Thyroid gland (tissue), 4 donors: ENCODE measurements at regions not wholly inside any gene's neighbourhood (a gene's known extent, or its start where the extent isn't known, plus 50 kb on each side); places are given as distances from the start of the nearest gene placed in this dataset.

Experiments
- DNase-seq, 2 donors: peaks; one replicate each; pipeline ENCODE4 v3.0.0-alpha.2; 2019
- H3K27ac ChIP-seq, 3 donors: fragments of 200-600 bp; sonication (generic); 1 replicate in 2 of 3; 2 replicates in 1 of 3; pipeline ENCODE4 v1.5.1; 2016 to 2019; ENCODE audit warnings: mild to moderate bottlenecking in 1 of 3, moderate library complexity in 1 of 3
- H3K27me3 ChIP-seq: fragments of 200-600 bp; sonication (generic); one replicate; pipeline ENCODE4 v1.5.1; 2019
- H3K36me3 ChIP-seq, 2 donors: fragments of 200-600 bp; sonication (generic); one replicate each; pipeline ENCODE4 v1.5.1; 2016 to 2019
- H3K4me1 ChIP-seq, 2 donors: fragments of 200-600 bp; sonication (generic); one replicate each; pipeline ENCODE4 v1.5.1; 2017 to 2019
- H3K4me3 ChIP-seq, 3 donors: fragments of 200-600 bp; sonication (generic); replicated peaks in 1 of 3; 1 replicate in 2 of 3; 2 replicates in 1 of 3; pipeline ENCODE4 v1.5.1; 2016; ENCODE audit warnings: mild to moderate bottlenecking in 1 of 3
- H3K9me3 ChIP-seq: fragments of 200-600 bp; sonication (generic); one replicate; pipeline ENCODE4 v1.5.1; 2017
- CTCF ChIP-seq, 6 experiments: fragments of 200-600 bp in 3 of 6; fragments of 450-650 bp in 3 of 6; sonication (generic) in 3 of 6; IDR thresholded peaks; one replicate each; pipeline ENCODE4 v1.5.1; 2016 to 2019; ENCODE audit warnings: antibody characterized with exemption in 6 of 6, mild to moderate bottlenecking in 2 of 6, inconsistent platforms in 1 of 6, moderate library complexity in 1 of 6
- POLR2A ChIP-seq, 2 donors: fragments of 450-650 bp; IDR thresholded peaks; one replicate each; pipeline ENCODE4 v1.6.1; 2017; ENCODE audit warnings: antibody characterized with exemption in 2 of 2, mild to moderate bottlenecking in 2 of 2, moderate library complexity in 1 of 2
- WGBS, 2 donors: methylation state at CpG; one replicate each; pipeline ENCODE4 v1.1.5; 2017; 5-methylcytosine and 5-hydroxymethylcytosine counted together
- intact Hi-C: fragments of 100-400 bp; cut with DNase I; formaldehyde crosslinking; loops from one replicate; pipeline ENCODE4 v1.15.1; 2023

GRCh38 chr1:48121955-48122354, 100.6 kb upstream of the SLC5A9 start:
- DNase-seq: no peak
- 77 to 86% methylated on average over 4 of the region's 4 CpGs for WGBS, 2 donors
- Histone ChIP-seq H3K9me3 (no peaks in the 10 kb centered on the region), H3K4me1 (no peaks in the 10 kb centered on the region), H3K27me3 (no peaks in the 10 kb centered on the region), H3K36me3 (no peaks in the 10 kb centered on the region), H3K4me3 (no peak overlapping the region), H3K27ac (no peak overlapping the region)
- TF ChIP-seq CTCF (IDR thresholded peaks at IDR 0.05): no peak
- TF ChIP-seq POLR2A (IDR thresholded peaks at IDR 0.05): no peak
- intact Hi-C loops: no loop called here

- Histone ChIP-seq H3K4me3 (no peak overlapping the region), H3K27me3 (no peaks in the 10 kb centered on the region), H3K9me3 (no peaks in the 10 kb centered on the region), H3K36me3 (no peaks in the 10 kb centered on the region), H3K4me1 (peaks cover 0 to 5% of the 10 kb centered on the region in 2 donors), H3K27ac (no peak overlapping the region)
- DNase-seq: no peak
- intact Hi-C loops: no loop called here
- TF ChIP-seq POLR2A (IDR thresholded peaks at IDR 0.05) (no peak), CTCF (IDR thresholded peaks at IDR 0.05) (no peak)
Measured at GRCh38 chr1:48120621-48121020, 101.9 kb upstream of the SLC5A9 start.

GRCh38 chr1:48115835-48116234, 106.7 kb upstream of the SLC5A9 start:
- no peak overlapping the region for H3K4me3 ChIP-seq
- no peaks in the 10 kb centered on the region for H3K27me3 ChIP-seq
- H3K9me3 ChIP-seq: no peaks in the 10 kb centered on the region
- intact Hi-C loops: no loop called here
- TF ChIP-seq CTCF (IDR thresholded peaks at IDR 0.05): no peak
- TF ChIP-seq POLR2A (IDR thresholded peaks at IDR 0.05): no peak
- no peak for DNase-seq
- no peak overlapping the region for H3K27ac ChIP-seq
- H3K4me1 ChIP-seq: peaks cover 0 to 6% of the 10 kb centered on the region in 2 donors
- H3K36me3 ChIP-seq: no peaks in the 10 kb centered on the region

- no peak for TF ChIP-seq CTCF (IDR thresholded peaks at IDR 0.05)
- no peak for TF ChIP-seq POLR2A (IDR thresholded peaks at IDR 0.05)
Measured at GRCh38 chr1:48114596-48115382, 107.7 kb upstream of the SLC5A9 start.

GRCh38 chr1:48109390-48110013, 112.3 kb upstream of the TRABD2B start:
- DNase-seq: peak in 1 of 2 donors; percentile 11
- Histone ChIP-seq H3K27me3 (no peaks in the 10 kb centered on the region), H3K36me3 (no peaks in the 10 kb centered on the region), H3K4me1 (no peaks in the 10 kb centered on the region), H3K9me3 (no peaks in the 10 kb centered on the region), H3K27ac (no peak overlapping the region), H3K4me3 (no peak overlapping the region)
- WGBS, 2 donors: 15 to 17% methylated on average over 6 of the region's 6 CpGs
- intact Hi-C loops: loop anchor here (2.0 kb wide), 1 partner anchor 93 kb away; no protein-coding TSS in a partner anchor
- TF ChIP-seq CTCF (IDR thresholded peaks at IDR 0.05): peak; percentile 68 to 93 (median 85)
- no peak for TF ChIP-seq POLR2A (IDR thresholded peaks at IDR 0.05)

More at GRCh38 chr1:48114596-48115382, 107.7 kb upstream of the SLC5A9 start:
- Histone ChIP-seq H3K4me3 (no peak overlapping the region), H3K27me3 (no peaks in the 10 kb centered on the region), H3K27ac (no peak overlapping the region), H3K36me3 (no peaks in the 10 kb centered on the region), H3K4me1 (peaks cover 0 to 6% of the 10 kb centered on the region in 2 donors), H3K9me3 (no peaks in the 10 kb centered on the region)
- 83 to 85% methylated on average over 2 to 4 of the region's 4 CpGs for WGBS, 2 donors
- no peak for DNase-seq
- intact Hi-C loops: no loop called here
